ENCODE measurements at regions not wholly inside any gene's neighbourhood (a gene's known extent, or its start where the extent isn't known, plus 50 kb on each side); places are given as distances from the start of the nearest gene placed in this dataset.
"Not testable (repeated sequence)": the region's sequence is repeated elsewhere in the genome, so short reads cannot be mapped to it uniquely, and the experiment has no call there.

GRCh38 chr2:212871597-212871996, 279.8 kb downstream of the IKZF2 start:
- no peak for DNase-seq (ENCODE audit: low spot score)

GRCh38 chr2:212864186-212864585, 287.2 kb downstream of the IKZF2 start:
- DNase-seq (ENCODE audit: low spot score) = no peak

DNA sequence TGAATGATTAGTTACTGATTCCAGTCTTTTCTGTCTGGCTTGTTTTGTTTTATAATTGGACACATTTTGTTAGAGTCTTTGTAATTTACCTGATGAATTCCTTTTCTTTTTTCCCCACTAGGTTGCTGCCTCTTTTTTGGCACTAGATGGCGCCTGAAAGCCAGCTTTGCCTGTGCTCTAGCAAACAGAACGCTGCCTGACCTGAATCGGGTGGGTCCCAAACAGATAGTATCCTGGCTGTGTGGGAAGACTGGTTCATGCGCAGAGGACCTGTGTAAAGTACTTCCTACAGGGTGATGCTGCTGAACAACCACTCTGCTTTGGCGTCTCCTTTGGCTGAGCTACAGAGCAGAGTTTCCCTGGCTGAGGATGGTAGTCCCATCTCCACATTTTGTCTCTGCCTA, 288.2 kb downstream of the IKZF2 start:
- no peak for DNase-seq (ENCODE audit: low spot score)

DNA sequence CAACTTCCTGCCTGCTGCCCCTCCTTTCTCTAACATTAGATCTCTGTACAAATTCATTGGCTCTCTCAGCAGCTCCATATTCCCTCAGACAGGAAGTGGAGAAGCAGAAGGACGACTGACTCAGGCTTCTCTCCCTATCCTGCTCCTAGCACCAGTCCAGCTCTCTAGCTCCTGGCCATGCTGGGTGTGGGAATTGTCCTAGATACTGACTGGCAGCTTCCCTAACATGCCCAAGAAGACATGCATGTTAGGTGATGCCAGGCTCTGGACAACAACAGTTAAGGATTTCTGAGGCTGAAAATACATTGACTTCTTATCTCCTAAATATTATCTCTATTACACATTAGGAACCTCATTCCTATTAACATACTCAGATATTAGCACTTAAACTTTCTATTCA, 292.9 kb downstream of the IKZF2 start:
- DNase-seq (ENCODE audit: low spot score) = no peak

- DNase-seq (ENCODE audit: low spot score) = no peak
Observed at GRCh38 chr2:212854771-212855170, 296.6 kb downstream of the IKZF2 start.

GRCh38 chr2:212854116-212854515, 297.3 kb downstream of the IKZF2 start:
- DNase-seq (ENCODE audit: low spot score) = no peak

DNA sequence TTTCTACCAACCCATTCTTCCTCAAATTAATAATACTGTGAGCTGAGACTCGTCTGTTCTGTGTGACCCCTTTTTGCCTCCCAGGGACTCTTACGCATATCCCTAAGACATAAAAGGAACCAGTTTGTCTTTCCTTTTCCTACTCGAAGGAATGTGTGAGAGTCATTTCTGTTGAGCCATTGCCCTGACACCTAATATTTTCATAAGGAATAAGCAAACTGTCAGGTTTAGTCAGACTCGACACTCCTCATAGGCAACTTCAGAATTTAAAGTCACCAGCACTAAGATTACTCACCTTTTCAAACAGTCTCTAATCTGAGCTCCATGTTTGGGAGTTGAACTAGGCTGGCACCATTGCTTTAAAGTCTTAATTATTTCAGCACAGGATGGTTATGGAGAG, 305.5 kb downstream of the IKZF2 start:
- DNase-seq (ENCODE audit: low spot score) = no peak

DNA sequence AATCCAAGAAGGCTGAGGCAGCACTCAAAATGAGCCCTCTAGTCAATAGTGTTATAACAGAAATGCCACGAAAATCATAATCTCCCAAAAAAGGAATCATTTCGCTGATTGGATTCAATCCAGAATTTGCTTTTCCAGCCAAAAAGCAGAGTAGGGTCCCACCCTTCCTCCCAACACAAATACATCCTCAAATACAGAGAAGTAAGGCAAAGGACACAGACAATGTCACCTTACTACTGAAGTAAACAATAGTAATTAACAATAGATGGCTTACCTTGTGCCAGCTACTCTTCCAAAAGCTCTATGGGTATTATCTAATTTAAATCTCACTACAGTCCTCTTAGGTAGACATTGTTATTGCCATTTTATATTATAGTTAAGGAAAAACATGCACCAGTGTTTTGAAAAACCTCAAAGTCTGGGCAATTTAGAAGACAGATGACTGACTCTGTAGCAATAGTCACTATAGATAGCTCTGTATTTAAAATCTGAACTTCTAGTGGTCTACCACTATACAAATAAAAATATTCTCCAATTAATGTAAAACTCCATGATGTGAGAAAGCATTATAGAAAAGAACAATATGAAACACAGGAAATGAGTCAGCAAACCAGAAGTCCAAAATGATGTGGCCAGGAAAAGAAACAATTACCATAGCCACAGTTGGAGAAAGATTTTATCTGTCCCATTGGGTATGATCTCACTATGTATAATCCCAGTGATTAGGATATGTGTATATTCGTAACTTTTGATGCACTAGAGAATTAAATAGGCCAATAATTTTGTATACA, 305.0 kb upstream of the ERBB4 start:
- no peak for DNase-seq (ENCODE audit: low spot score)

- no peak for DNase-seq (ENCODE audit: low spot score)
Observed at GRCh38 chr2:212842544-212843185, 304.1 kb upstream of the ERBB4 start.

DNA sequence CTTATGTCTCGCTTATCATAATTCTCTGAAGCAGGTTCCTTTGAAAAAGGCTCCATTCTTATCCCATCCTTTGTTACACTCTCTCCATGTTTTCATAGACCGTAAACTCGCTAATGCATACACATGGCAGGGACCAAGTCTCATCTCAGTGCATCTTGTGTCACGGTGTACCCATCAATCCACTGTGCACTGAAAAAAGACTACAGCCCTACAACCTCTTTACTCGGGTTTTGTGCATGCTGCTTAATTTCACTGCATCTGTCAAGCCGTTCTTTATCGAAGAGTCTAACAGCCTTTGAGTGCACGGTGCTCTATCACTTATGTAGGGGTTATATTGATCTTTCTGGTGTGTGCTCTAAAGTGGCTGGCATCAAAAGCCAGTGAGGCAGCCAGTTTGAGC, 302.9 kb upstream of the ERBB4 start:
- no peak for DNase-seq (ENCODE audit: low spot score)

DNA sequence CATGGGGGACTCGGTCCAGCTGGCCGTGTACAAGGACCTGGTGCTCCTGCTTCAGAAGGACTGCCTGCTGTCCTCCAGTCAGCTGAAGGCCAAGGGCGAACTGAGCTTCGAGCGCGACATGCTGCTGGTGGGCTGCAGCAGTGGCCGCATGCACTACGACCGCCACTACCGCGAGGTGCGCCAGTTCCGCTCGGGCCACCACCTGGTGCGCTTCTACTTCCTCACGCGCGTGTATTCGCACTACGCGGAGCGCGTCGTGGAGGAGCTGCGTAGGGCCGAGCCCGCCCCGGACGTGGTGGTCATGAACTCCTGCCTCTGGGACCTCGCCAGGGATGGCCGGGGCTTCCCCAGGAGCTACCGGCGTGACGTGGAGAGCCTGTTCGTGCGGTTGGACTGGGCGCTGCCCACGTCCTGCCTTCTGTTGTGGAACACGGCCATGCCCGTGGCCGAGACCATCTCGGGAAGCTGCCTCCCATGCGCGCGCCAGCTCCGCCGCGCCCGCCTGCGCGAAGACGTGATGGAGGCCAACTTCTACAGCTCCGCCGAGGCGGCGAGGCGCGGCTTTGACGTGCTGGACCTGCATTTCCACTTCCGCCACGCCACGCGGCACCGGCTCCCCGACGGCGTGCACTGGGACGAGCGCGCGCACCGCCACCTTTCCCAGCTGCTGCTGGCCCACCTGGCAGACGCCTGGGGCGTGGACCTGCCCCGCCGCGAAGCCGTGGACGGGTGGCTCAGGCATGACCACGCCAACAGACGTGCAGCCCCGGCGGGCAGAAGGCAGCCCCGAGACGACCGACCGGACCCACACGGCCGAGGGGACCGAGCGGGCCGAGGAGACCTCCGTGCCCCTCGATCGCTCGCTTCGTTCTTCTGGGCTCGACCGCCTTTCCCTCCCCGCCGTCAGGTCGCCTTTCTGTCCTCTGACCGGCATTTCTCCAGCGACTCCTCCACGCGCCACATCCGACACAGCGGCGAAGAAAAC, 293.9 kb upstream of the ERBB4 start:
- no peak for DNase-seq (ENCODE audit: low spot score)

DNA sequence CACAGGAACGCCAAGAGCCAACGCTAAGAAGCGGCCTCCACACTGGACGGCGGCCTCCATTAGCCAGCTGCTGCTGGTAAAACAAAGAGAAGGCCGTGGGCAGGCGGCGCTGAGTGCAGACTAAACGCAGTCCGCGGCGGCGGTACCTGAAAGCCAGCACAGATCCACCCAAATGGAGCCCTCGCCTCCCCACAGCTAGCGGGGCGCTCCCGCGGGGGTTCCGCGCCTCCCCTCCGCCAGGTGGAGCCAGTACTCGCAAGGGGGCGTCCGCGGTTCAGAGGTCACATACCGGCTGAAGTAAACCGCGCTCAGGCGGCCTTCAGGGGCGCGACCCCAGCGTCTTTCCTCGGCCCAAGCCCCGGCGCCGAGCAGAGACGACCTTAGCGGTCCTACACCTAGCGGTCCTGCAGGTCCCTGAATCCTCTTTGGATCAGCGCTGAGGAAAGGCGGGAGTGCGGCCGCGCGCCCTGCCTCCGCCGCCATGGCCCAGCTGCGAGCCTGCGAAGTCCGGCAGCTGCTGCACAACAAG, 293.1 kb upstream of the ERBB4 start:
- no peak for DNase-seq (ENCODE audit: low spot score)

DNA sequence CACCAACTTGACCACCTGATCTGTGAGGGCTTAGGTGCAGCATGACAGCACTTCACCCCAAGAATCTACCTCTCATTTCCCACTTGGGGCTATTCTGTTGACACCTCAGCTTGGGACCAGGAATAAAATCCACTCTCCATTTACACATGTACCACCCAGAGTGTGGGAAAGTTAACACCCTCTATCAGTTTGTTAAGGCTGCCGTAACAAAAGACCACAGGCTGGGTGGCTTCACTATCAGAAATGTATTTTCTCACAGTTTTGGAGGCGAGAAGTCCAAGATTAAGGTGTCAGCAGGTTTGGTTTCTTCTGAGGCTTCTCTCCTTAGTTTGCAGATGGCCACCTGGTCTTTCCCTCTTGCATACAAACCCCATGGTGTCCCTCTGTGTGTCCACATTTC, 277.7 kb upstream of the ERBB4 start:
- no peak for DNase-seq (ENCODE audit: low spot score)

DNA sequence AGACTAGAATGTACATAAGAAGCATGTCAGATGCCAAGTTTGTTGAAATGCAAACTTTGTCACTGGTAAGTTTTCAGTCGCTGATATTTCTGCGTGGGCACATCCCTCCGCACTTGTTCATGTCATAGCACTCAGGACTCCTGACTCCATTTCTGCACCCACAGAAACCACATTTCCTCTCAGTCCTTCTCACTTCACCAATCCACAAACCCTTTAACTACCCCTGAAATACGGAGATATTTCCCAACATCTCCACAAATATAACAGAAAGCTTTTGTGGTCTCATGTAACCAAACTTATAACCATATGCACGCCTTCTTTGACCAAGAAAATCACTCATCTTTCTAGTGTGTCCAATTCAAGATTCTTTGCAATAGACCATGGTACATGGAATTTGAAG, 276.9 kb upstream of the ERBB4 start:
- no peak for DNase-seq (ENCODE audit: low spot score)

GRCh38 chr2:212814941-212815340, 276.3 kb upstream of the ERBB4 start:
- no peak for DNase-seq (ENCODE audit: low spot score)

GRCh38 chr2:212811921-212812320, 273.3 kb upstream of the ERBB4 start:
- DNase-seq (ENCODE audit: low spot score) = no peak

- no peak for DNase-seq (ENCODE audit: low spot score)
Observed at GRCh38 chr2:212811036-212811805, 272.6 kb upstream of the ERBB4 start.

- no peak for DNase-seq (ENCODE audit: low spot score)
Observed at GRCh38 chr2:212797484-212798205, 259.0 kb upstream of the ERBB4 start.

DNA sequence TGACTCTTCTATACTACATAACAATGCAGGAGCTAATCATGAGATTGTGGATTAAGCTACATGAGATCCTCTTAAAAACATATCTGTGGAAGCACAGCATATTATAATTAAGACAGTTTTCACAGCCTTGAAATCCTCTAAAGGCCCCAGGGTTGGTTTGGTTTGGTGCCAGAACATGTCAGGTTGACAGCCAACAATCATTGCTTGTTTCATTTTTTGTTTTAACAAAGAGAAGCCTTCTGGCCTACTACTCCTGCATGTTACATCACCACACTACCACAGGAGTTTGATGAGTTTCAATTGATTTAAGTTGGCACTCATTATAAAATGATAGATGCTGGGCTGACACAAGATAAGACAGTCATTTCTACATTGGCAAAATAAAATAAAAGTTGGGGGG, 255.9 kb upstream of the ERBB4 start:
- no peak for DNase-seq (ENCODE audit: low spot score)

- DNase-seq (ENCODE audit: low spot score) = no peak
Observed at GRCh38 chr2:212791569-212791968, 253.0 kb upstream of the ERBB4 start.

DNA sequence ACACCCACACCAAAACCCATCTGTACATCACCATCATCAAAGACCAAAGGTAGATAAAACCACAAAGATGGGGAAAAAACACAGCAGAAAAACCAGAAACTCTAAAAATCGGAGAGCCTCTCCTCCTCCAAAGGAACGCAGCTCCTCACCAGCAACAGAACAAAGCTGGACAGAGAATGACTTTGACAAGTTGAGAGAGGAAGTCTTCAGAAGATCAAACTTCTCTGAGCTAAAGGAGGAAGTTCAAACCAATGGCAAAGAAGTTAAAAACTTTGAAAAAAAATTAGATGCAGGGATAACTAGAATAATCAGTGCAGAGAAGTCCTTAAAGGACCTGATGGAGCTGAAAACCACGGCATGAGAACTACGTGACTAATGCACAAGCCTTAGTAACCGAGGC, 247.5 kb upstream of the ERBB4 start:
- DNase-seq (ENCODE audit: low spot score) = not testable (repeated sequence)

All from hematopoietic multipotent progenitor cell treated with erythropoietin and hydrocortisone succinate and interleukin-3 and kit ligand, for 15 days (in vitro differentiated cells).